Stomach (tissue), 8 donors: ENCODE measurements at regions not wholly inside any gene's neighbourhood (a gene's known extent, or its start where the extent isn't known, plus 50 kb on each side); places are given as distances from the start of the nearest gene placed in this dataset.

Experiments
- DNase-seq, 2 donors: peaks; one replicate each; pipeline versions ENCODE4 v3.0.0 to v3.0.0-alpha.2; 2013 to 2019
- H3K27ac ChIP-seq, 5 donors: fragments of 200-600 bp in 4 of 5; sonication (generic) in 4 of 5; one replicate each; pipeline ENCODE4 v1.5.1; 2013 to 2019; ENCODE audit warnings: mild to moderate bottlenecking in 1 of 5, moderate library complexity in 1 of 5
- H3K27me3 ChIP-seq, 3 donors: fragments of 200-600 bp; sonication (generic); one replicate each; pipeline ENCODE4 v1.5.1; 2017 to 2019; ENCODE audit warnings: mixed run types in 1 of 3
- H3K36me3 ChIP-seq, 4 donors: fragments of 200-600 bp; sonication (generic); 1 replicate in 3 of 4; 2 replicates in 1 of 4; pipeline ENCODE4 v1.5.1; 2016 to 2019
- H3K4me1 ChIP-seq, 4 donors: fragments of 200-600 bp; sonication (generic); one replicate each; pipeline ENCODE4 v1.5.1; 2016 to 2019
- H3K4me3 ChIP-seq, 4 donors: fragments of 200-600 bp; sonication (generic) in 3 of 4; one replicate each; pipeline ENCODE4 v1.5.1; 2016 to 2019; ENCODE audit warnings: mild to moderate bottlenecking in 1 of 4
- H3K9me3 ChIP-seq, 4 donors: fragments of 200-600 bp; sonication (generic); one replicate each; pipeline ENCODE4 v1.5.1; 2016 to 2019
- CTCF ChIP-seq, 7 experiments: fragments of 450-650 bp in 4 of 7; fragments of 200-600 bp in 3 of 7; sonication (generic) in 3 of 7; IDR thresholded peaks; one replicate each; pipeline ENCODE4 v1.5.1; 2016 to 2019; ENCODE audit warnings: antibody characterized with exemption in 7 of 7, control low read depth in 2 of 7, mild to moderate bottlenecking in 1 of 7
- EP300 ChIP-seq: sonication (generic); formaldehyde crosslinking; IDR thresholded peaks from one replicate; pipeline ENCODE4 v1.6.1; 2017; ENCODE audit warnings: antibody characterized with exemption
- POLR2A ChIP-seq, 4 donors: fragments of 450-650 bp; IDR thresholded peaks; one replicate each; pipeline ENCODE4 v1.6.1; 2016; ENCODE audit warnings: antibody characterized with exemption in 4 of 4, control low read depth in 2 of 4, mild to moderate bottlenecking in 1 of 4, moderate library complexity in 1 of 4
- POLR2AphosphoS5 ChIP-seq, 3 donors: sonication (generic); formaldehyde crosslinking; IDR thresholded peaks; one replicate each; pipeline ENCODE4 v1.6.1; 2016; ENCODE audit warnings: antibody characterized with exemption in 3 of 3
- WGBS, 5 donors: extraction: QIAGEN DNeasy Blood & Tissue Kit in 3 of 5; methylation state at CpG; one replicate each; pipeline versions ENCODE4 v1.1.5 to v1.1.7; 2013 to 2018; 5-methylcytosine and 5-hydroxymethylcytosine counted together
- intact Hi-C: fragments of 100-400 bp; cut with DNase I; formaldehyde crosslinking; loops from one replicate; pipeline ENCODE4 v1.15.1; 2023; ENCODE audit warnings: low total_unique reads
- donor health status: healthy with polysubstance abuse.
- donor health status: Bipolar disorder and iron deficiency.
- donor health status: healthy.

DNA sequence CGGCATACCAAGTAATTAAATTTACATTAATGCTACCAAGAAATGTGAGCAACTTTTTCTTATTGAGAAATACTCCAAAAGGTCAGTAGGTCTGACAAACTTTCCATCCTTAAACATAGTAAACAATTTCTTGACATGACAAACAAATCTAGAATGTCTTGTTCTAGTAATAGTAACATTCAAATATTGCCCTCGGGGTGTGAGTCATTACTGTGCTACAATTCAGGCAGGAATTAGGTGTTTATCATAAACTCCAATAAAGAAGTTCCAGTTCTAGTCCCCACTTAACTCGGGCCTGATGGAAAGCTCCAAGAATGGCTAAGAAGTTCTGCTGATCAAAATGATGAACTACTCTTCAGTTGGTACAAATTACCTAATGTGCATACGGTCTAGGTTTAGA is 235.6 kb upstream of the TUSC1 start:
- 73 to 83% (median 80%) methylated on average over 4 of the region's 4 CpGs for WGBS, 5 donors
- no peak overlapping the region for H3K4me3 ChIP-seq
- no peaks in the 10 kb centered on the region for H3K4me1 ChIP-seq
- H3K27me3 ChIP-seq = no peaks in the 10 kb centered on the region
- DNase-seq = no peak
- no peaks in the 10 kb centered on the region for H3K36me3 ChIP-seq
- H3K9me3 ChIP-seq = no peaks in the 10 kb centered on the region
- H3K27ac ChIP-seq = no peak overlapping the region
- no peak for TF ChIP-seq POLR2A (IDR thresholded peaks at IDR 0.05)
- no peak for TF ChIP-seq POLR2AphosphoS5 (IDR thresholded peaks at IDR 0.05)
- TF ChIP-seq CTCF (IDR thresholded peaks at IDR 0.05) = no peak
- TF ChIP-seq EP300 = no peak
- intact Hi-C loops = no loop called here

DNA sequence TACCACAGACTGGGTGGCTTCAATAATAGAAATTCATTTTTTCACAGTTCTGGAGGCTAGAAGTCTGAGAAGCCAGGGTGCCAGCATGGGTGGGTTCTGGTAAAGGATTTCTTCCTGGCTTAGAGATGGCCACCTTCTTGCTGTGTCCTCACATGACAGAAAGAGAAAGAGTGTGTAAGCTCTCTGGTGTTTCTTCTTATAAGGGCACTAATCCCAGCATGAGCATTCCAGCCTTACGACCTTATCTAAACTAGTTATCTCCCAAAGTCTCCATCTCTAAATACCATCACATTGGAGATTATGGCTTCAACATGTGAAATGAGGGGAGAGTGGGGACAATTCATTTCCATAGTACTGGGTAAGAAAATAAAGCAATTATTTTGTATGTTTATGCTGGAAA is 226.5 kb upstream of the TUSC1 start:
- WGBS, 5 donors = 48 to 72% (median 64%) methylated on average over 1 of the region's 1 CpG

GRCh38 chr9:25891527-25891926 is 213.3 kb upstream of the TUSC1 start:
- intact Hi-C loops = no loop called here
- H3K4me3 ChIP-seq = no peak overlapping the region
- no peaks in the 10 kb centered on the region for H3K27me3 ChIP-seq
- no peaks in the 10 kb centered on the region for H3K36me3 ChIP-seq
- no peak for DNase-seq
- H3K4me1 ChIP-seq = no peaks in the 10 kb centered on the region
- TF ChIP-seq EP300 = no peak
- TF ChIP-seq CTCF (IDR thresholded peaks at IDR 0.05) = no peak
- TF ChIP-seq POLR2AphosphoS5 (IDR thresholded peaks at IDR 0.05) = no peak
- no peak for TF ChIP-seq POLR2A (IDR thresholded peaks at IDR 0.05)
- 49 to 73% (median 71%) methylated on average over 3 of the region's 3 CpGs for WGBS, 5 donors
- H3K27ac ChIP-seq = no peak overlapping the region
- peaks cover 0 to 22% (median 18%) of the 10 kb centered on the region in 4 donors for H3K9me3 ChIP-seq

More for the DNA sequence above, 226.5 kb upstream of the TUSC1 start:
- Histone ChIP-seq H3K27ac (no peak overlapping the region), H3K4me3 (no peak overlapping the region), H3K36me3 (no peaks in the 10 kb centered on the region), H3K9me3 (no peaks in the 10 kb centered on the region), H3K27me3 (no peaks in the 10 kb centered on the region), H3K4me1 (no peaks in the 10 kb centered on the region)
- DNase-seq = no peak
- intact Hi-C loops = no loop called here
- no peak for TF ChIP-seq CTCF (IDR thresholded peaks at IDR 0.05)
- TF ChIP-seq POLR2AphosphoS5 (IDR thresholded peaks at IDR 0.05) = no peak

DNA sequence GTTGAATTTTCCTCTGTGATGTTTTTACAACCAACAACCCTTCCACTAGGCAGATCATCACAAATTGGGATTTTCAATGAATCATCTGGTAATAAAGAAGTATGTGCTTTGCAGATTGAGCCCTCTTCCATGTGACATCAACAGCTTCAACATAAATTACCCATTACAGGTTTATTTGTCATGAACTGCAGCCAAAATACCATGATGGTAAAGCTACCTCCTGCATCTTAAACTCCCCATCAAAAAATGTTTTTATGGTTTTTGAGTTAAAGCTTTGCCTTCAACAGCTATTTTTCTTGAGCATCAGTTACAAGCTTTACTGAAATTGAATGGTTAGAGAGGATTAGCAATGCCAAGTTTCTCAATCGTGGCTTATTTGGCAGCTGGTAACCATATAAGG is 211.4 kb upstream of the TUSC1 start:
- intact Hi-C loops = no loop called here
- Histone ChIP-seq H3K4me3 (no peak overlapping the region), H3K36me3 (no peaks in the 10 kb centered on the region), H3K27me3 (no peaks in the 10 kb centered on the region), H3K4me1 (no peaks in the 10 kb centered on the region), H3K27ac (no peak overlapping the region), H3K9me3 (peaks cover 0 to 13% (median 10%) of the 10 kb centered on the region in 4 donors)
- TF ChIP-seq EP300 (no peak), POLR2A (IDR thresholded peaks at IDR 0.05) (no peak), CTCF (IDR thresholded peaks at IDR 0.05) (no peak), POLR2AphosphoS5 (IDR thresholded peaks at IDR 0.05) (no peak)
- 57 to 82% (median 73%) methylated on average over 1 of the region's 1 CpG for WGBS, 5 donors
- DNase-seq = no peak
